IPS-18a (cell line): ENCODE measurements at regions not wholly inside any gene's neighbourhood (a gene's known extent, or its start where the extent isn't known, plus 50 kb on each side); places are given as distances from the start of the nearest gene placed in this dataset.

Experiments
- H3K27ac ChIP-seq: one replicate; pipeline ENCODE4 v1.5.1; 2013; ENCODE audit warnings: low read length
- H3K27me3 ChIP-seq: one replicate; pipeline ENCODE4 v1.6.1; 2013; ENCODE audit warnings: mild to moderate bottlenecking, low read length; ENCODE audit not compliant: control insufficient read depth, insufficient read depth
- H3K36me3 ChIP-seq: one replicate; pipeline ENCODE4 v1.6.1; 2013; ENCODE audit warnings: low read depth, low read length; ENCODE audit not compliant: control insufficient read depth
- H3K4me1 ChIP-seq: one replicate; pipeline ENCODE4 v1.6.1; 2013; ENCODE audit warnings: low read depth, low read length; ENCODE audit not compliant: control insufficient read depth
- H3K4me3 ChIP-seq: one replicate; pipeline ENCODE4 v1.5.1; 2013; ENCODE audit warnings: low read length
- H3K9ac ChIP-seq: one replicate; pipeline ENCODE4 v1.6.1; 2013; ENCODE audit warnings: mild to moderate bottlenecking, low read length, moderate library complexity
- H3K9me3 ChIP-seq: one replicate; pipeline ENCODE4 v1.6.1; 2013; ENCODE audit warnings: low read depth, low read length; ENCODE audit not compliant: control insufficient read depth

DNA sequence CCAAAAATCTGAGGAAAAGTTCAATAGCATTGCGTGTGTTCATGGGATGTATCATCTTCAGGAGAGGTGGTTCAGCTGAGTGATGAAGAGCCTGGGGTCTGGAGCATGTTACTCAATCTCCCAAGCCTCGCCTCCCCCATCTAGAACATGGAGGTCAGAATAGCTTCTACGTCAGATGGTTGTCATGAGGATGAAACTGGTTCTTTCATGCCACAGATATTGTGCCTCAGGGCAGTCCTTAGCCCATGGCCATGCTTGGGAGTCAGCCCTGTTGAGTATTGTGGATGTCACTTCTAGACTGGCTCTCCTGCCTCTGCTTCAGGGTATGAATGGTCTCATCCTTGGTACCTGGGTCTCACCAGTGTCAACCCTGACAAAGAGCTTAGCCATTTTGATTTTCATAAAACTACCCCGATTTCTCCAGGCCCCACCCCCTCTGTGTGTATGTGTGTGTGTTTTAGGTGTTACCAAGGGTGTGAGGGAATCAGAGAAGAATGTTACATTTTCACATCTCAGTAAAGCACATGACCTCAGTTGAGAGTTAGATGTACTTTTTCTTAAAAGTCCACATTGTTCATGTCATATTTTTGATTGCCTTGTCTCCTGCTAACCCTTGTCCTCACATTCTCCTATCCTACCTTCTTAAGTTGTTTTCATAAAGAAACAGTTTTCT lies 97.8 kb upstream of the CD180 start:
- no peaks in the 10 kb centered on the region for H3K27me3 ChIP-seq
- no peak overlapping the region for H3K27ac ChIP-seq
- H3K36me3 ChIP-seq = no peaks in the 10 kb centered on the region
- H3K4me3 ChIP-seq = no peak overlapping the region
- no peak overlapping the region for H3K9ac ChIP-seq
- H3K9me3 ChIP-seq = no peaks in the 10 kb centered on the region
- H3K4me1 ChIP-seq = no peaks in the 10 kb centered on the region

DNA sequence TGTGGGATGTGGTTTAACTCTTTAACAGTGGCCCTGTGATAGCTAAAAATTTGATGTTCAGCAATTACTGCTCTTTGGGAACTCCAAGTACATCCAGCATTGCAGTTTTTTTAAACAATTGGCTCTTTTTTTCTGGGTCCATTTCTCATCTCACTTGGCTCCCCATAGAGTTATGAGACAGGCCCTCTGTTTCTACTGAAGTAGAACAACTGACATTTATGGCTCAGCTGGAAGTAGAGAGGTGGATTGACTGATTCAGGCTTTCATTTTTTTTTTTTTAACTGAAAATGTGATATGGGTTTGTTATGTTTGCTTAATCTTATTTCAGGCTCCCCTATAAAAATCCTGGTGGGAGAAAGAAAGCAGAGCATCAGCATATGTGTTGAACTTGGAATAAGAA lies 96.6 kb upstream of the CD180 start:
- Histone ChIP-seq H3K27ac (no peak overlapping the region), H3K27me3 (no peaks in the 10 kb centered on the region), H3K4me1 (no peaks in the 10 kb centered on the region), H3K4me3 (no peak overlapping the region), H3K36me3 (no peaks in the 10 kb centered on the region), H3K9me3 (no peaks in the 10 kb centered on the region), H3K9ac (no peak overlapping the region)

GRCh38 chr5:67292201-67292940 lies 95.8 kb upstream of the CD180 start:
- no peaks in the 10 kb centered on the region for H3K27me3 ChIP-seq
- no peaks in the 10 kb centered on the region for H3K9me3 ChIP-seq
- H3K4me1 ChIP-seq = no peaks in the 10 kb centered on the region
- H3K36me3 ChIP-seq = no peaks in the 10 kb centered on the region
- no peak overlapping the region for H3K27ac ChIP-seq
- H3K9ac ChIP-seq = no peak overlapping the region
- no peak overlapping the region for H3K4me3 ChIP-seq

DNA sequence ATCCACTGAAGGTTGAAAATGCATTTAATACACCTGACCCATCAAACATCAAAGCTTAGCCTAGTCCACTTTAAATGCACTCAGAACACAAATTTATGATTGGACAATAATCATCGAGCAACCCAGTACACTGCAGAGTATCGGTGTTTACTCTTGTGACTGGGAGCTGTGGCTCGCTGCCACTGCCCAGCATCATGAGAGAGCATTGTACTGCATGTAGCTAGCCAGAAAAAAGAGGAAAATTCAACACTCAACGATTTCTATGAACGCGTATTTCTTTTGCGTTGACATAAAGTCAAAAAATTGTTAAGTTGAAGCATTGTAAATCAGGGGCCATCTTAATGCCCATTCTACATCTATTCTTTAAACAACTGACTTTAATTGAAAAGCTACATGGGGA lies 95.1 kb upstream of the CD180 start:
- H3K27ac ChIP-seq = no peak overlapping the region
- H3K4me3 ChIP-seq = no peak overlapping the region
- H3K36me3 ChIP-seq = no peaks in the 10 kb centered on the region
- no peaks in the 10 kb centered on the region for H3K9me3 ChIP-seq
- no peaks in the 10 kb centered on the region for H3K27me3 ChIP-seq
- H3K4me1 ChIP-seq = no peaks in the 10 kb centered on the region
- H3K9ac ChIP-seq = no peak overlapping the region

DNA sequence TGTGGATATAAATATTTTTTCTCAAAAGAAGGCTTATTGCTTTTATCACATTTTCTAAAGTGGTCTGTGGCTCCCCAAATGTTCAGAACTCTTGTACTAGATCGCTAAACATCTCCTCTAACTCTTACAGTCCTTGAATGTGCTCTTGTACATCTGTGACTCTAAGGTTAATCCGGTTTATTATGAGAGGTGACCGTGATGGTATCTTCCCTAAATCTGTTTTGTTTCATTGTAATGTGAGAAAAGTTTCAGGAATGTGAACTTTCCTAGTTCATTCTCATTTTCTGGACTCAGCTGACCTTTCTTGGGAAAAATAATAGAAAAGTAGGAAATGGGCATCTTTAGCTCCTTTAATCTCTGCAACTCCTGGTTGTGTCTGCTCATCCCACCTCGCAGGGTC lies 94.5 kb upstream of the CD180 start:
- Histone ChIP-seq H3K9me3 (no peaks in the 10 kb centered on the region), H3K9ac (no peak overlapping the region), H3K27me3 (no peaks in the 10 kb centered on the region), H3K4me3 (no peak overlapping the region), H3K27ac (no peak overlapping the region), H3K4me1 (no peaks in the 10 kb centered on the region), H3K36me3 (no peaks in the 10 kb centered on the region)

DNA sequence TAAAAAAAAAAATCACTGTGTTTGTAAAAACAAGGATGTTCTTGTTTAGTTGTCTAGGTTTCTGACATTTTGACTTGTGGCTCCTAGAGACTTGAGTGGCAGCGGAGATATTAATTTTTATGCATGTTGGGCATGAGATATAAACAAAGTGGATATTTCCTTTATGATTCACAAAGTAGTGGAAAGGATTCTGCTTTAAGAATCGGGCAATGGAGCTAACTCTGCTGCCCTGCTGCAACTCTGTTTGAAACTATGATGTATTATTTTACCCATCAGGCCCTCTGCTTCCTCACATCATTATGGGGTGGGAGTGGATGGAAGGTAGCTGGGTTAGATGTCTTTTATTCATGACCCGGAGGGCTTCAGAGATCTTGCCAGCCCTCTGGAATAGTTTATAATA lies 94.1 kb upstream of the CD180 start:
- Histone ChIP-seq H3K4me3 (no peak overlapping the region), H3K27me3 (no peaks in the 10 kb centered on the region), H3K36me3 (no peaks in the 10 kb centered on the region), H3K9ac (no peak overlapping the region), H3K4me1 (no peaks in the 10 kb centered on the region), H3K9me3 (no peaks in the 10 kb centered on the region), H3K27ac (no peak overlapping the region)

GRCh38 chr5:67289763-67290521 lies 93.3 kb upstream of the CD180 start:
- H3K27me3 ChIP-seq = no peaks in the 10 kb centered on the region
- H3K4me1 ChIP-seq = no peaks in the 10 kb centered on the region
- H3K36me3 ChIP-seq = no peaks in the 10 kb centered on the region

GRCh38 chr5:67287510-67288268 lies 91.1 kb upstream of the CD180 start:
- H3K27ac ChIP-seq = no peak overlapping the region

More at GRCh38 chr5:67289763-67290521, 93.3 kb upstream of the CD180 start:
- Histone ChIP-seq H3K9me3 (no peaks in the 10 kb centered on the region), H3K27ac (no peak overlapping the region), H3K4me3 (no peak overlapping the region), H3K9ac (no peak overlapping the region)

DNA sequence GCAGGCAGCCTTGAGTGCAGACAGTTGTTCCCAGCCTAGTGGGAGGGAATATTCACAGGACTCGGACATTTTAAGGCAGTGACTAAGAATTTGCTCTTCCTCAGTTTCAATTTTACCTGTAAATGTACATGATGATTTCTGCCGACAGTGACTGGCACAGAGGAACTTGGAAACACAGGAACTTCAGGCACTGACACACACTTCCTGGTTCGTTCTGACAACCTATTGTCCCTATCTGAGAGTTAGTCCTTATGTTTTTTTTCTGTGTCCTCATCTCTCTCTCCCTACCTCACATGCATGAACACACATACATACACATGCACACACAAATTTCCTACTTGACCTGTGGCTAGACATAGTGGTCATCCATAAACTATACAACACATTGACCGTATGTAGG lies 89.4 kb upstream of the CD180 start:
- Histone ChIP-seq H3K4me1 (no peaks in the 10 kb centered on the region), H3K9ac (no peak overlapping the region), H3K36me3 (no peaks in the 10 kb centered on the region), H3K9me3 (no peaks in the 10 kb centered on the region), H3K27ac (no peak overlapping the region), H3K27me3 (no peaks in the 10 kb centered on the region), H3K4me3 (no peak overlapping the region)

More at GRCh38 chr5:67287510-67288268, 91.1 kb upstream of the CD180 start:
- Histone ChIP-seq H3K36me3 (no peaks in the 10 kb centered on the region), H3K27me3 (no peaks in the 10 kb centered on the region), H3K4me1 (no peaks in the 10 kb centered on the region), H3K9ac (no peak overlapping the region), H3K4me3 (no peak overlapping the region), H3K9me3 (no peaks in the 10 kb centered on the region)

DNA sequence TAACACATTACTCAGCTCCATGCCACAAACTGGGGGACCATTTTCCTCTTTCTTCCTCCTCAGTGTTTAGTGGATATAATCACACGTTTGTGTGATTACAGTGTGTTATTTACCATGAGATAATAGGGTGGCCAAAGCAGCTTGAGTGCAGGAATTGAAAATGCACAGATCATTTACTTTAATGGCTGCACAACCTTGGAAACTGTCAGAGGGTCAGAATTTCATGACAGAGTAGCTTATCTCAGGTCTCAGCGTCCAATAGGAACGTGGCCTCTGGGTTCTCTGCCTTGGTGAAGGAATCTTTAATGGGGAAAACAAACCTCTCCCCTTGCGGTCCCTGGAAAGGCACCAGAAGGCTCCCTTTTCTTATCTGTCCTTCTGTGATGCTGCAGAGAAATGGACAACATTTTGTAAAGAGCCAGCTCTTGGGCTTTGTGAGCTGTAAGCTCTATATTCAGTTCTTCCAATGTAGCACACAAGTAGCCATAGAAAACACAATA lies 87.4 kb upstream of the CD180 start:
- no peak overlapping the region for H3K4me3 ChIP-seq
- H3K27ac ChIP-seq = no peak overlapping the region
- H3K27me3 ChIP-seq = no peaks in the 10 kb centered on the region

More for the DNA sequence above, 87.4 kb upstream of the CD180 start:
- Histone ChIP-seq H3K36me3 (no peaks in the 10 kb centered on the region), H3K9ac (no peak overlapping the region), H3K9me3 (peaks cover 3% of the 10 kb centered on the region), H3K4me1 (no peaks in the 10 kb centered on the region)
